ENCODE measurements at regions not wholly inside any gene's neighbourhood (a gene's known extent, or its start where the extent isn't known, plus 50 kb on each side); places are given as distances from the start of the nearest gene placed in this dataset.

GRCh38 chr17:77746393-77746792, 212.1 kb upstream of the TNRC6C start:
- DNase-seq (ENCODE audit: low read depth) = no peak

GRCh38 chr17:77746896-77747554, 211.5 kb upstream of the TNRC6C start:
- DNase-seq (ENCODE audit: low read depth) = no peak

- no peak for DNase-seq (ENCODE audit: low read depth)
Observed at GRCh38 chr17:77748436-77748835, 210.1 kb upstream of the TNRC6C start.

- no peak for DNase-seq (ENCODE audit: low read depth)
Observed at GRCh38 chr17:77749321-77749751, 209.2 kb upstream of the TNRC6C start.

GRCh38 chr17:77749989-77750388, 208.5 kb upstream of the TNRC6C start:
- DNase-seq (ENCODE audit: low read depth) = no peak

GRCh38 chr17:77750427-77751043, 208.0 kb upstream of the TNRC6C start:
- no peak for DNase-seq (ENCODE audit: low read depth)

- no peak for DNase-seq (ENCODE audit: low read depth)
Observed at GRCh38 chr17:77753246-77753645, 205.3 kb upstream of the TNRC6C start.

GRCh38 chr17:77753691-77754245, 204.7 kb upstream of the TNRC6C start:
- no peak for DNase-seq (ENCODE audit: low read depth)

GRCh38 chr17:77754956-77755355, 203.5 kb upstream of the TNRC6C start:
- DNase-seq (ENCODE audit: low read depth) = no peak

GRCh38 chr17:77755410-77755963, 203.0 kb upstream of the TNRC6C start:
- no peak for DNase-seq (ENCODE audit: low read depth)

GRCh38 chr17:77756028-77756427, 202.5 kb upstream of the TNRC6C start:
- no peak for DNase-seq (ENCODE audit: low read depth)

GRCh38 chr17:77756846-77757560, 201.5 kb upstream of the TNRC6C start:
- no peak for DNase-seq (ENCODE audit: low read depth)

GRCh38 chr17:77757561-77757898, 201.0 kb upstream of the TNRC6C start:
- DNase-seq (ENCODE audit: low read depth) = no peak

- DNase-seq (ENCODE audit: low read depth) = no peak
Observed at GRCh38 chr17:77763023-77763422, 195.5 kb upstream of the TNRC6C start.

- DNase-seq (ENCODE audit: low read depth) = no peak
Observed at GRCh38 chr17:77763575-77763974, 194.9 kb upstream of the TNRC6C start.

GRCh38 chr17:77765292-77765691, 193.2 kb upstream of the TNRC6C start:
- DNase-seq (ENCODE audit: low read depth) = no peak

GRCh38 chr17:77767148-77767547, 191.4 kb upstream of the TNRC6C start:
- DNase-seq (ENCODE audit: low read depth) = no peak

- DNase-seq (ENCODE audit: low read depth) = no peak
Observed at GRCh38 chr17:77768248-77768852, 190.2 kb upstream of the TNRC6C start.

GRCh38 chr17:77769215-77769614, 189.3 kb upstream of the TNRC6C start:
- DNase-seq (ENCODE audit: low read depth) = no peak

- no peak for DNase-seq (ENCODE audit: low read depth)
Observed at GRCh38 chr17:77769762-77770161, 188.7 kb upstream of the TNRC6C start.

- no peak for DNase-seq (ENCODE audit: low read depth)
Observed at GRCh38 chr17:77770331-77771105, 188.0 kb upstream of the TNRC6C start.

- DNase-seq (ENCODE audit: low read depth) = no peak
Observed at GRCh38 chr17:77771145-77771544, 187.4 kb upstream of the TNRC6C start.
